ENCODE measurements at regions not wholly inside any gene's neighbourhood (a gene's known extent, or its start where the extent isn't known, plus 50 kb on each side); places are given as distances from the start of the nearest gene placed in this dataset.

- H3K9me3 ChIP-seq (replicated peaks; ENCODE audit: control insufficient read depth, insufficient read depth, low read length) = no peaks in the 10 kb centered on the region
- no peak overlapping the region for H3K9ac ChIP-seq (replicated peaks; ENCODE audit: extremely low read depth, insufficient read depth, low read length)
- H4K20me1 ChIP-seq (replicated peaks; ENCODE audit: control insufficient read depth, extremely low read depth, insufficient read depth, low read length) = no peaks in the 10 kb centered on the region
- no peak overlapping the region for H3K27ac ChIP-seq (ENCODE audit: insufficient read depth, low read depth, low read length)
- peaks cover 9 to 17% of the 10 kb centered on the region in 2 experiments for H3K27me3 ChIP-seq (ENCODE audit: control insufficient read depth in 2 of 2, insufficient read depth in 2 of 2, low read length in 2 of 2)
- no peak for DNase-seq (ENCODE audit: low read depth, low spot score)
- no peak for TF ChIP-seq CTCF (IDR thresholded peaks at IDR 0.05; ENCODE audit: extremely low read depth in 1 of 2, insufficient read depth in 1 of 2, low read depth in 1 of 2, low read length in 2 of 2)
- no peak for TF ChIP-seq MYC (IDR thresholded peaks at IDR 0.05; ENCODE audit: low read depth, low read length)
- no peak for TF ChIP-seq JUN (IDR thresholded peaks at IDR 0.05; ENCODE audit: borderline replicate concordance, insufficient read depth, insufficient read length, low read depth)
- no peak for TF ChIP-seq EZH2 (IDR thresholded peaks at IDR 0.05; ENCODE audit: borderline replicate concordance, low read depth, low read length, severe bottlenecking)
- no peak for TF ChIP-seq FOS (IDR thresholded peaks at IDR 0.05; ENCODE audit: borderline replicate concordance, insufficient read depth, low read length)
- no peak for TF ChIP-seq MAX (IDR thresholded peaks at IDR 0.05; ENCODE audit: insufficient read depth, insufficient read length)
- TF ChIP-seq GATA2 (IDR thresholded peaks at IDR 0.05; ENCODE audit: insufficient read depth, insufficient read length, low read depth, low read length) = no peak
- TF ChIP-seq POLR2A (IDR thresholded peaks at IDR 0.05; ENCODE audit: low read depth, low read length) = no peak
- TF ChIP-seq POLR2AphosphoS5 (IDR thresholded peaks at IDR 0.05; ENCODE audit: insufficient read depth, low read depth, low read length) = no peak
- intact Hi-C loops (cut with micrococcal nuclease) = no loop called here
- FAIRE-seq = no peak
- no peaks in the 10 kb centered on the region for H3K79me2 ChIP-seq (ENCODE audit: control insufficient read depth, insufficient read depth, low read length)
- H3K4me2 ChIP-seq (ENCODE audit: insufficient read depth, low read length) = no peak overlapping the region
- no peak overlapping the region for H2AFZ ChIP-seq (ENCODE audit: low read depth, low read length)
- ChIA-PET CTCF (no interaction called here), POLR2A (no interaction called here)
- no peak overlapping the region for H3K4me3 ChIP-seq (replicated peaks in 1 of 3; ENCODE audit: insufficient read depth in 1 of 3, low read depth in 1 of 3, low read length in 3 of 3)
- no peaks in the 10 kb centered on the region for H3K36me3 ChIP-seq (ENCODE audit: control insufficient read depth in 2 of 2, extremely low read depth in 1 of 2, insufficient read depth in 2 of 2, low read length in 2 of 2)
- dilution Hi-C loops (cut with MboI; ENCODE audit: extremely low pct_ligation_motif_present, low sequenced_read_pairs) = no loop called here
- no peaks in the 10 kb centered on the region for H3K9me1 ChIP-seq (replicated peaks; ENCODE audit: control insufficient read depth, extremely low read depth, insufficient read depth, low read length)
- no peaks in the 10 kb centered on the region for H3K4me1 ChIP-seq (ENCODE audit: control insufficient read depth, extremely low read depth, insufficient read depth, low read length)
- BruUV-seq (replicated peaks) = no TSS peak
Measured at GRCh38 chr21:35981514-35982070, 78.7 kb downstream of the SETD4 start.

Measured in endothelial cell of umbilical vein (primary cell).